ENCODE measurements at regions not wholly inside any gene's neighbourhood (a gene's known extent, or its start where the extent isn't known, plus 50 kb on each side); places are given as distances from the start of the nearest gene placed in this dataset.

DNA sequence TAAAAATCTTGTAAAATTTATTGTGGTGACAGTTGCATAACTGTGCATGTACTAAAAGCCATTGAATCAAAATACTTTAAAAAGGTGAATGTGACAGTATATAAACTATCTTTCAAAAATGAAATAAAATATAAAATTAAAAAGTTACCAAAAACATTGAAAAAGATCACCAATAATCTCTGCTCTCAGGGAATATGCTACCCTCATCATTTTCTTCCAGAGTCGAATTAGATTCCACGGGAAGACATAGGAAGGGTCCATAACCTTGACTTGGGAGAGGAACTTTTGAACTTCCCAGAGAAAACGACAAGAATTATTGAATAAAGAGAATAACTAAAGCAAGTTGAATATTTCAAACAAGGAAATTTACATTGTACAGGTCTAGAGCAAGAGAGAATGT is 649.5 kb downstream of the NUP35 start:
- H3K4me3 ChIP-seq (ENCODE audit: low read depth in 2 of 2, low read length in 1 of 2) = no peak overlapping the region
- H3K4me2 ChIP-seq = no peak overlapping the region
- CTCF ChIA-PET = no interaction called here
- no peaks in the 10 kb centered on the region for H3K27me3 ChIP-seq (ENCODE audit: insufficient read depth)
- H3F3A ChIP-seq (replicated peaks; ENCODE audit: insufficient read depth) = no peaks in the 10 kb centered on the region
- no peaks in the 10 kb centered on the region for H3K9me2 ChIP-seq
- POLR2A ChIA-PET = no interaction called here
- H3K27ac ChIP-seq (ENCODE audit: low read depth in 2 of 2, low read length in 1 of 2) = no peak overlapping the region
- H4K20me1 ChIP-seq (ENCODE audit: insufficient read depth) = no peaks in the 10 kb centered on the region
- no peak for DNase-seq
- no peaks in the 10 kb centered on the region for H3K9me3 ChIP-seq
- H3K79me2 ChIP-seq (ENCODE audit: insufficient read depth) = no peaks in the 10 kb centered on the region
- 20% methylated on average over 3 of the region's 3 CpGs for WGBS (ENCODE audit: low lambda C conversion rate)
- no peaks in the 10 kb centered on the region for H3K36me3 ChIP-seq (replicated peaks in 1 of 2; ENCODE audit: control insufficient read depth in 1 of 2, insufficient read depth in 2 of 2, low read length in 1 of 2)
- no peaks in the 10 kb centered on the region for H3K4me1 ChIP-seq (ENCODE audit: control insufficient read depth in 1 of 2, insufficient read depth in 2 of 2, low read depth in 1 of 2, low read length in 1 of 2)
- H2AFZ ChIP-seq (ENCODE audit: low read depth) = no peak overlapping the region
- TF ChIP-seq, protein P1, sequence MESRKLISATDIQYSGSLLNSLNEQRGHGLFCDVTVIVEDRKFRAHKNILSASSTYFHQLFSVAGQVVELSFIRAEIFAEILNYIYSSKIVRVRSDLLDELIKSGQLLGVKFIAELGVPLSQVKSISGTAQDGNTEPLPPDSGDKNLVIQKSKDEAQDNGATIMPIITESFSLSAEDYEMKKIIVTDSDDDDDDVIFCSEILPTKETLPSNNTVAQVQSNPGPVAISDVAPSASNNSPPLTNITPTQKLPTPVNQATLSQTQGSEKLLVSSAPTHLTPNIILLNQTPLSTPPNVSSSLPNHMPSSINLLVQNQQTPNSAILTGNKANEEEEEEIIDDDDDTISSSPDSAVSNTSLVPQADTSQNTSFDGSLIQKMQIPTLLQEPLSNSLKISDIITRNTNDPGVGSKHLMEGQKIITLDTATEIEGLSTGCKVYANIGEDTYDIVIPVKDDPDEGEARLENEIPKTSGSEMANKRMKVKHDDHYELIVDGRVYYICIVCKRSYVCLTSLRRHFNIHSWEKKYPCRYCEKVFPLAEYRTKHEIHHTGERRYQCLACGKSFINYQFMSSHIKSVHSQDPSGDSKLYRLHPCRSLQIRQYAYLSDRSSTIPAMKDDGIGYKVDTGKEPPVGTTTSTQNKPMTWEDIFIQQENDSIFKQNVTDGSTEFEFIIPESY (IDR thresholded peaks at IDR 0.05; ENCODE audit: borderline replicate concordance, low read depth) = no peak
- TF ChIP-seq TEAD4 (IDR thresholded peaks at IDR 0.05; ENCODE audit: borderline replicate concordance, insufficient read depth) (no peak), MXI1 (IDR thresholded peaks at IDR 0.05; ENCODE audit: low read depth, low read length) (no peak), MEF2A (IDR thresholded peaks at IDR 0.05; ENCODE audit: borderline replicate concordance, low read depth) (no peak), GATA2 (CRISPR knock-in tag; IDR thresholded peaks at IDR 0.05) (no peak), EP300 (IDR thresholded peaks at IDR 0.05; ENCODE audit: borderline replicate concordance in 1 of 2, low read depth in 1 of 2, low read length in 1 of 2) (no peak), EZH2phosphoT487 (IDR thresholded peaks at IDR 0.05; ENCODE audit: borderline replicate concordance, low read depth) (no peak)
- TF ChIP-seq, protein P2, sequence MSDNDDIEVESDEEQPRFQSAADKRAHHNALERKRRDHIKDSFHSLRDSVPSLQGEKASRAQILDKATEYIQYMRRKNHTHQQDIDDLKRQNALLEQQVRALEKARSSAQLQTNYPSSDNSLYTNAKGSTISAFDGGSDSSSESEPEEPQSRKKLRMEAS (IDR thresholded peaks at IDR 0.05; ENCODE audit: low read depth) = no peak
- no peak overlapping the region for H3K9ac ChIP-seq

GRCh38 chr2:183780072-183780471 is 655.8 kb downstream of the NUP35 start:
- Histone ChIP-seq H3K4me2 (no peak overlapping the region), H3K36me3 (replicated peaks in 1 of 2; ENCODE audit: control insufficient read depth in 1 of 2, insufficient read depth in 2 of 2, low read length in 1 of 2) (no peaks in the 10 kb centered on the region), H3K27ac (ENCODE audit: low read depth in 2 of 2, low read length in 1 of 2) (no peak overlapping the region), H3K4me1 (ENCODE audit: control insufficient read depth in 1 of 2, insufficient read depth in 2 of 2, low read depth in 1 of 2, low read length in 1 of 2) (no peaks in the 10 kb centered on the region), H2AFZ (ENCODE audit: low read depth) (no peak overlapping the region), H3K79me2 (ENCODE audit: insufficient read depth) (no peaks in the 10 kb centered on the region), H3K9ac (no peak overlapping the region), H3K9me3 (no peaks in the 10 kb centered on the region; the same call in 1 of the 2 replicates), H3K9me2 (no peaks in the 10 kb centered on the region), H3F3A (replicated peaks; ENCODE audit: insufficient read depth) (no peaks in the 10 kb centered on the region), H3K4me3 (ENCODE audit: low read depth in 2 of 2, low read length in 1 of 2) (no peak overlapping the region), H3K27me3 (ENCODE audit: insufficient read depth) (no peaks in the 10 kb centered on the region), H4K20me1 (ENCODE audit: insufficient read depth) (no peaks in the 10 kb centered on the region)
- DNase-seq = no peak
- no peak for TF ChIP-seq TEAD4 (IDR thresholded peaks at IDR 0.05; ENCODE audit: borderline replicate concordance, insufficient read depth)
- TF ChIP-seq, protein P3, sequence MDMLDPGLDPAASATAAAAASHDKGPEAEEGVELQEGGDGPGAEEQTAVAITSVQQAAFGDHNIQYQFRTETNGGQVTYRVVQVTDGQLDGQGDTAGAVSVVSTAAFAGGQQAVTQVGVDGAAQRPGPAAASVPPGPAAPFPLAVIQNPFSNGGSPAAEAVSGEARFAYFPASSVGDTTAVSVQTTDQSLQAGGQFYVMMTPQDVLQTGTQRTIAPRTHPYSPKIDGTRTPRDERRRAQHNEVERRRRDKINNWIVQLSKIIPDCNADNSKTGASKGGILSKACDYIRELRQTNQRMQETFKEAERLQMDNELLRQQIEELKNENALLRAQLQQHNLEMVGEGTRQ (IDR thresholded peaks at IDR 0.05; ENCODE audit: borderline replicate concordance, low read depth, low read length) = no peak
- no peak for TF ChIP-seq FOXJ3 (CRISPR knock-in tag; IDR thresholded peaks at IDR 0.05)
- no peak for TF ChIP-seq REST (IDR thresholded peaks at IDR 0.05; ENCODE audit: low read depth, low read length)
- TF ChIP-seq IRF3 (IDR thresholded peaks at IDR 0.05; ENCODE audit: low read depth, low read length) = no peak
- TF ChIP-seq MEF2A (IDR thresholded peaks at IDR 0.05; ENCODE audit: borderline replicate concordance, low read depth) = no peak
- no peak for TF ChIP-seq NRF1 (IDR thresholded peaks at IDR 0.05; ENCODE audit: low read depth, low read length)
- TF ChIP-seq TAF1 (IDR thresholded peaks at IDR 0.05; ENCODE audit: borderline replicate concordance, low read depth, low read length) = no peak
- TF ChIP-seq EP300 (IDR thresholded peaks at IDR 0.05; ENCODE audit: borderline replicate concordance in 1 of 2, low read depth in 1 of 2, low read length in 1 of 2) = no peak
- TF ChIP-seq SIN3A (IDR thresholded peaks at IDR 0.05; ENCODE audit: borderline replicate concordance, low read depth, low read length) = no peak
- no peak for TF ChIP-seq YY1 (IDR thresholded peaks at IDR 0.05; ENCODE audit: low read depth)
- TF ChIP-seq NFIC (IDR thresholded peaks at IDR 0.05; ENCODE audit: borderline replicate concordance) = no peak
- no peak for TF ChIP-seq TCF12 (IDR thresholded peaks at IDR 0.05)
- CTCF ChIA-PET = no interaction called here
- POLR2A ChIA-PET = no interaction called here
- WGBS (ENCODE audit: low lambda C conversion rate) = 34% methylated on average over 2 of the region's 2 CpGs

Measured in SK-N-SH (cell line).